Neural crest cell (in vitro differentiated cells): ENCODE measurements at regions not wholly inside any gene's neighbourhood (a gene's known extent, or its start where the extent isn't known, plus 50 kb on each side); places are given as distances from the start of the nearest gene placed in this dataset.
A peak's percentile ranks its signal among the peaks of the same experiment; 100 is the strongest.

Experiments used
- DNase-seq: peaks from one replicate; pipeline ENCODE4 v3.0.0; 2021; ENCODE audit warnings: low read depth, mixed read lengths, low spot score
- H3K27ac Mint-ChIP-seq: one replicate; pipeline ENCODE4 v1.8.0; 2021; ENCODE audit warnings: mild to moderate bottlenecking, mixed read lengths; ENCODE audit not compliant: unreplicated experiment
- H3K27me3 Mint-ChIP-seq: 2 replicates; pipeline ENCODE4 v1.8.0; 2021; ENCODE audit warnings: low read depth, mild to moderate bottlenecking, mixed read lengths
- H3K36me3 Mint-ChIP-seq: 2 replicates; pipeline ENCODE4 v1.8.0; 2021; ENCODE audit warnings: low read depth, mild to moderate bottlenecking, mixed read lengths
- H3K4me1 Mint-ChIP-seq: 2 replicates; pipeline ENCODE4 v1.8.0; 2021; ENCODE audit warnings: mixed read lengths
- H3K4me3 Mint-ChIP-seq: one replicate; pipeline ENCODE4 v1.8.0; 2021; ENCODE audit warnings: mild to moderate bottlenecking, mixed read lengths
- H3K9me3 Mint-ChIP-seq: 2 replicates; pipeline ENCODE4 v1.8.0; 2021; ENCODE audit warnings: mixed read lengths
- CTCF ChIP-seq: fragments of 200-600 bp; sonication (generic); conservative IDR thresholded peaks from 2 replicates; pipeline ENCODE4 v1.5.0; 2021; ENCODE audit warnings: antibody characterized with exemption, mild to moderate bottlenecking

- DNase-seq = no peak
- Mint-ChIP-seq H3K4me1 (no peaks in the 10 kb centered on the region), H3K27ac (no peak overlapping the region), H3K9me3 (peaks cover 5% of the 10 kb centered on the region), H3K27me3 (peaks cover 95% of the 10 kb centered on the region), H3K4me3 (no peak overlapping the region), H3K36me3 (peaks cover 7% of the 10 kb centered on the region)
- TF ChIP-seq CTCF = no peak
Measured at GRCh38 chr6:28751963-28752350, 171.8 kb downstream of the TRIM27 start.

GRCh38 chr6:28757429-28758045, 166.2 kb downstream of the TRIM27 start:
- Mint-ChIP-seq H3K4me1 (peaks cover 7% of the 10 kb centered on the region), H3K27me3 (peaks cover 94% of the 10 kb centered on the region), H3K36me3 (peaks cover 4% of the 10 kb centered on the region), H3K4me3 (peak overlapping the region; percentile 33), H3K27ac (no peak overlapping the region), H3K9me3 (no peaks in the 10 kb centered on the region)
- no peak for DNase-seq
- no peak for TF ChIP-seq CTCF

- no peak for DNase-seq
- Mint-ChIP-seq H3K9me3 (no peaks in the 10 kb centered on the region), H3K27ac (no peak overlapping the region), H3K4me3 (peak overlapping the region; percentile 33), H3K4me1 (peaks cover 7% of the 10 kb centered on the region), H3K27me3 (peaks cover 94% of the 10 kb centered on the region), H3K36me3 (peaks cover 4% of the 10 kb centered on the region)
- TF ChIP-seq CTCF = no peak
Measured at GRCh38 chr6:28758046-28758817, 165.6 kb downstream of the TRIM27 start.

GRCh38 chr6:28758818-28759235, 165.0 kb downstream of the TRIM27 start:
- Mint-ChIP-seq H3K27me3 (peaks cover 94% of the 10 kb centered on the region), H3K4me3 (no peak overlapping the region), H3K4me1 (peaks cover 7% of the 10 kb centered on the region), H3K27ac (no peak overlapping the region), H3K9me3 (no peaks in the 10 kb centered on the region), H3K36me3 (peaks cover 4% of the 10 kb centered on the region)
- TF ChIP-seq CTCF = no peak
- DNase-seq = no peak

- no peak for DNase-seq
- no peak overlapping the region for H3K4me3 Mint-ChIP-seq
- no peak overlapping the region for H3K27ac Mint-ChIP-seq
- H3K36me3 Mint-ChIP-seq = no peaks in the 10 kb centered on the region
- no peaks in the 10 kb centered on the region for H3K9me3 Mint-ChIP-seq
- peaks cover 5% of the 10 kb centered on the region for H3K4me1 Mint-ChIP-seq
- TF ChIP-seq CTCF = no peak
- H3K27me3 Mint-ChIP-seq = peaks cover 94% of the 10 kb centered on the region
Measured at GRCh38 chr6:28764014-28764723, 159.6 kb downstream of the TRIM27 start.
